PFSK-1 (cell line): ENCODE measurements at regions not wholly inside any gene's neighbourhood (a gene's known extent, or its start where the extent isn't known, plus 50 kb on each side); places are given as distances from the start of the nearest gene placed in this dataset.

Source experiments
- FOXP2 ChIP-seq: optimal IDR thresholded peaks from 2 replicates; pipeline ENCODE3; 2011; ENCODE audit warnings: borderline replicate concordance, control low read depth, inconsistent platforms; ENCODE audit not compliant: insufficient read depth; ENCODE audit errors: extremely low read length, extremely low read depth
- POLR2AphosphoS5 ChIP-seq: IDR thresholded peaks from 2 replicates; pipeline ENCODE4 v1.6.1; 2012; ENCODE audit warnings: low read depth, mild to moderate bottlenecking, control low read depth, low read length, moderate library complexity
- SIN3A ChIP-seq: IDR thresholded peaks from 2 replicates; pipeline ENCODE4 v1.6.1; 2012; ENCODE audit warnings: mild to moderate bottlenecking, low read length, moderate library complexity, borderline replicate concordance; ENCODE audit not compliant: insufficient read depth
- TAF1 ChIP-seq: IDR thresholded peaks from 2 replicates; pipeline ENCODE4 v1.6.1; 2012; ENCODE audit warnings: low read length, control low read depth, borderline replicate concordance; ENCODE audit not compliant: insufficient read depth
- TF ChIP-seq, protein P1 (sequence below), 2 experiments: IDR thresholded peaks; 2 replicates each; pipeline versions ENCODE4 v1.6.1 to v1.8.0; 2011 to 2012; ENCODE audit warnings: low read depth in 2 of 2, low read length in 2 of 2, control low read depth in 1 of 2, inconsistent platforms in 1 of 2, mild to moderate bottlenecking in 1 of 2, moderate library complexity in 1 of 2; ENCODE audit not compliant: insufficient read depth in 1 of 2

- TF ChIP-seq, protein P1, sequence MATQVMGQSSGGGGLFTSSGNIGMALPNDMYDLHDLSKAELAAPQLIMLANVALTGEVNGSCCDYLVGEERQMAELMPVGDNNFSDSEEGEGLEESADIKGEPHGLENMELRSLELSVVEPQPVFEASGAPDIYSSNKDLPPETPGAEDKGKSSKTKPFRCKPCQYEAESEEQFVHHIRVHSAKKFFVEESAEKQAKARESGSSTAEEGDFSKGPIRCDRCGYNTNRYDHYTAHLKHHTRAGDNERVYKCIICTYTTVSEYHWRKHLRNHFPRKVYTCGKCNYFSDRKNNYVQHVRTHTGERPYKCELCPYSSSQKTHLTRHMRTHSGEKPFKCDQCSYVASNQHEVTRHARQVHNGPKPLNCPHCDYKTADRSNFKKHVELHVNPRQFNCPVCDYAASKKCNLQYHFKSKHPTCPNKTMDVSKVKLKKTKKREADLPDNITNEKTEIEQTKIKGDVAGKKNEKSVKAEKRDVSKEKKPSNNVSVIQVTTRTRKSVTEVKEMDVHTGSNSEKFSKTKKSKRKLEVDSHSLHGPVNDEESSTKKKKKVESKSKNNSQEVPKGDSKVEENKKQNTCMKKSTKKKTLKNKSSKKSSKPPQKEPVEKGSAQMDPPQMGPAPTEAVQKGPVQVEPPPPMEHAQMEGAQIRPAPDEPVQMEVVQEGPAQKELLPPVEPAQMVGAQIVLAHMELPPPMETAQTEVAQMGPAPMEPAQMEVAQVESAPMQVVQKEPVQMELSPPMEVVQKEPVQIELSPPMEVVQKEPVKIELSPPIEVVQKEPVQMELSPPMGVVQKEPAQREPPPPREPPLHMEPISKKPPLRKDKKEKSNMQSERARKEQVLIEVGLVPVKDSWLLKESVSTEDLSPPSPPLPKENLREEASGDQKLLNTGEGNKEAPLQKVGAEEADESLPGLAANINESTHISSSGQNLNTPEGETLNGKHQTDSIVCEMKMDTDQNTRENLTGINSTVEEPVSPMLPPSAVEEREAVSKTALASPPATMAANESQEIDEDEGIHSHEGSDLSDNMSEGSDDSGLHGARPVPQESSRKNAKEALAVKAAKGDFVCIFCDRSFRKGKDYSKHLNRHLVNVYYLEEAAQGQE (IDR thresholded peaks at IDR 0.05; ENCODE audit: insufficient read depth in 1 of 2, low read depth in 2 of 2, low read length in 2 of 2), result no peak
- TF ChIP-seq TAF1 (no peak), SIN3A (no peak), POLR2AphosphoS5 (no peak), FOXP2 (no peak)
Measured at GRCh38 chr12:20245491-20245890, 122.8 kb upstream of the PDE3A start.

DNA sequence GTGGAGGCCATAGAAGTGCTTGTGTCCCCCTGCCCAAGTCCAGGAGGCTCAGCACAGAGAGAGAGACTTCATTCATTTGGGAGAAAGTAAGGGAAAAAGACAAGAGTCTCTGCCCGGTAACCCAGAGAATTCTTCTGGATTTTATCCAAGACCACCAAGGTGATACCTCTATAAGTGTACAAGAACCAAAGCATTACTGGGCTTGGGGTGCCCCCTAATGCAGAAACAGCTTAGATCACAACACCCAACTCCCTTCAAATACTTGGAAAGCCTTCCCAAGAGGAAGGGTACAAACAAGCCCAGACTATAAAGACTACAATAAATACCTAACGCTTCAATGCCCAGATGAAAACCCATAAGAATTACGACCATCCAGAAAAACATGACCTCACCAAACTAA is 119.7 kb upstream of the PDE3A start:
- TF ChIP-seq, protein P1 (IDR thresholded peaks at IDR 0.05; ENCODE audit: insufficient read depth in 1 of 2, low read depth in 2 of 2, low read length in 2 of 2), result no peak
- TF ChIP-seq FOXP2, result no peak
- no peak for TF ChIP-seq SIN3A
- no peak for TF ChIP-seq TAF1
- TF ChIP-seq POLR2AphosphoS5, result no peak

DNA sequence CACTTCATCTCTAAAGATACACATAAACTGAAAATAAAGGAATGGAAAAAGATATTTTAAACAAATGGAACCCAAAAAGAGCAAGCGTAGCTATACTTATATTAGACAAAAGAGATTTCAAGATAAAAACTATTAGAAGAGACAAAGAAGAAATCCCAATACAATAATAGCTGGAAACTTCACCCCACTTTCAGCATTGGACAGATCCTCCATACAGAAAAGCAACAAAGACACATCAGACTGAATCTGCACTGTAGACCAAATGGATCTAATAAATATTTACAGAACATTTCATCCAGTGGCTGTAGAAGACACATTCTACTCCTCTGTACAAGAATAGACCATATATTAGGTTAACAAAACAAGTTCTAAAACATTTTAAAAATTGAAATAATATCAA is 117.6 kb upstream of the PDE3A start:
- TF ChIP-seq, protein P1 (IDR thresholded peaks at IDR 0.05; ENCODE audit: insufficient read depth in 1 of 2, low read depth in 2 of 2, low read length in 2 of 2), result peak in 1 of 2 experiments; percentile 66; a peak in 1 of 4 replicates
- TF ChIP-seq TAF1, result no peak
- TF ChIP-seq FOXP2, result no peak

GRCh38 chr12:20257311-20257710 is 111.0 kb upstream of the PDE3A start:
- no peak for TF ChIP-seq TAF1
- TF ChIP-seq, protein P1 (IDR thresholded peaks at IDR 0.05; ENCODE audit: insufficient read depth in 1 of 2, low read depth in 2 of 2, low read length in 2 of 2), result no peak
- no peak for TF ChIP-seq SIN3A
- TF ChIP-seq FOXP2, result no peak
- no peak for TF ChIP-seq POLR2AphosphoS5

- TF ChIP-seq FOXP2 (no peak), POLR2AphosphoS5 (no peak), TAF1 (no peak), SIN3A (no peak)
- TF ChIP-seq, protein P1 (IDR thresholded peaks at IDR 0.05; ENCODE audit: insufficient read depth in 1 of 2, low read depth in 2 of 2, low read length in 2 of 2), result no peak
Measured at GRCh38 chr12:20259786-20260185, 108.6 kb upstream of the PDE3A start.
